ENCODE measurements at regions not wholly inside any gene's neighbourhood (a gene's known extent, or its start where the extent isn't known, plus 50 kb on each side); places are given as distances from the start of the nearest gene placed in this dataset.
A peak's percentile ranks its signal among the peaks of the same experiment; 100 is the strongest.

DNA sequence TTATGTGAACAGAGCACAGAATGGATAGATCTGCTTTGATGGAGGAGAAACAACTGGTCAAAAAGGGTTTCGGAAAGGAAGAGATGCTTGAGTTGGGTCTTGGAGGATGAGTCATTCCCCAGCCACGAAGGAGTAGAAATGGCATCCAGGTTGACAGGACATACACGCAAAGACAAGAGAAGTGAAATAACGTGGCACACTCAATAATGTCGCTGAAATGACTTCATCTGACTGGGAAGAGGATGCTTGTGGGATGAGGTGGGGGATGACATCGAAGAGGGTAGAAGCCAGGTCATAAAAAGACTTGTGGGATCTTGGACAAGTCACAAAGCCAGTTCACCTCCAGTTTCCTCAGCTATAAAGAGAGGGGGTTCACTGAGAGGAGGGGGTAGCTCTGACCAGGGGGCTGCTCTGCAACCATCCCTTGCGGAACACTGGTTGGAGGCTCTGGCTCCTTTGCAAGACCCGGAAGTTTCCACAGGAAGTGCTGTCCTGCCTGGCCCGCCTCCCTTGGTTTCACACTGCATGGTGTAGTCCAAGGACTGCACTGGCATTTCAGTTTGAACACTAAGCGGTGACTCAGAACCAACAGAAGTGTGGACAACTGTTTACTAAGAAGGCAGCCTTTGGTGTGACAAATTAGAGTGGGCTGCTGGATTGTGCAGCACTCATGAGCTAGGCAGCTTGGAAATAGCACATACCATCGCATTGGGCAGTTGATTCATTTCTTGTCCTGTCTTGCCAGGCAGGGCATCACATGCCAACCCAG, 189.9 kb upstream of the ADO start:
- Histone ChIP-seq H3K36me3 (no peaks in the 10 kb centered on the region), H3K4me3 (no peak overlapping the region), H3K27ac (no peak overlapping the region), H3K27me3 (no peaks in the 10 kb centered on the region), H3K4me1 (peaks cover 0 to 43% (median 0%) of the 10 kb centered on the region in 12 donors), H3K9me3 (no peaks in the 10 kb centered on the region)
- no peak for TF ChIP-seq POLR2A (IDR thresholded peaks at IDR 0.05)
- TF ChIP-seq, protein P1, sequence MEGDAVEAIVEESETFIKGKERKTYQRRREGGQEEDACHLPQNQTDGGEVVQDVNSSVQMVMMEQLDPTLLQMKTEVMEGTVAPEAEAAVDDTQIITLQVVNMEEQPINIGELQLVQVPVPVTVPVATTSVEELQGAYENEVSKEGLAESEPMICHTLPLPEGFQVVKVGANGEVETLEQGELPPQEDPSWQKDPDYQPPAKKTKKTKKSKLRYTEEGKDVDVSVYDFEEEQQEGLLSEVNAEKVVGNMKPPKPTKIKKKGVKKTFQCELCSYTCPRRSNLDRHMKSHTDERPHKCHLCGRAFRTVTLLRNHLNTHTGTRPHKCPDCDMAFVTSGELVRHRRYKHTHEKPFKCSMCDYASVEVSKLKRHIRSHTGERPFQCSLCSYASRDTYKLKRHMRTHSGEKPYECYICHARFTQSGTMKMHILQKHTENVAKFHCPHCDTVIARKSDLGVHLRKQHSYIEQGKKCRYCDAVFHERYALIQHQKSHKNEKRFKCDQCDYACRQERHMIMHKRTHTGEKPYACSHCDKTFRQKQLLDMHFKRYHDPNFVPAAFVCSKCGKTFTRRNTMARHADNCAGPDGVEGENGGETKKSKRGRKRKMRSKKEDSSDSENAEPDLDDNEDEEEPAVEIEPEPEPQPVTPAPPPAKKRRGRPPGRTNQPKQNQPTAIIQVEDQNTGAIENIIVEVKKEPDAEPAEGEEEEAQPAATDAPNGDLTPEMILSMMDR (IDR thresholded peaks at IDR 0.05), result no peak
- peak in 1 of 4 donors; percentile 24 for ATAC-seq
- WGBS, 4 donors, result 82 to 93% (median 88%) methylated on average over 10 to 11 of the region's 11 CpGs
- intact Hi-C loops (cut with DNase I), result loop anchor here in 7 of 10 donors (5.0 to 10.0 kb wide), 4 partner anchors 203 to 543 kb away; partner anchors contain the start of gene EGR2 (in 4 of the 7)
- DNase-seq, result no peak

DNA sequence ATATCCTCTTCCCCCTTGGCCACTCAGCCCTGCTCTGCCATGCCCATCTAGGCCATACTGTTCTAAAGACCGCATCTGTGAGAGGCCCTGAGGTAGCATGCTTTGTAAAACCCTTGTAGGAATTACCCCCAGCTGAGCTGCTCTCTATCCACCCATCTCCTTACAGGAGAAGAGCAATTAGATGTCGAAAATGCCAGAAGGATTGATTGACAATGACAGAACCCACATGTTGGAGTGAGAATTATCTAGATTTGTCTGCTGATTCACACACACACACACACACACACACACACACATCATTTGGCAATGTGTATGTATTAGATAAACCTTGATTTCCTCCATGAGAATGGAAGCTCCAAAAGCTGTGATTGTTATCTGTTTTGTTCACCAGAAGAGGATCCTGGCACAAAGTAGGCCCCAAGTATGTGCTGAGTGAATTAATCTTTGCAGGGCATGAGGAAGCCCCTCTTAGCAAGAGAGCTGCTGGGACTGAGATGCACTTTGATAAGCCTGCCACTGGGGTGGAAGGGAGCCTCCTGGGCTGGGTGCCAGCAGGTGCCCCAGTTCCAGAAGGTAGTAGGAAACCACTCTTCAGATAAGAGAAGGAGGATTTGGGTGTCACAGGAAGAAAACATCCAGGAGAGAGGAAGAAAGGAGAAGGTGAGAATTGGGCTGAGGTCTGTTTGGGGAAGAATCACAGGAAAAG, 187.5 kb upstream of the ADO start:
- WGBS, 4 donors, result 88 to 97% (median 93%) methylated on average over 2 of the region's 2 CpGs
- intact Hi-C loops (cut with DNase I), result loop anchor here in 1 of 10 donors (10.0 kb wide), 1 partner anchor 388 kb away; no protein-coding TSS in a partner anchor
- H3K4me3 ChIP-seq, result no peak overlapping the region
- H3K36me3 ChIP-seq, result no peaks in the 10 kb centered on the region
- DNase-seq (no peak), ATAC-seq (no peak)
- H3K9me3 ChIP-seq, result no peaks in the 10 kb centered on the region
- no peaks in the 10 kb centered on the region for H3K27me3 ChIP-seq
- TF ChIP-seq, protein P1 (IDR thresholded peaks at IDR 0.05), result no peak
- no peak for TF ChIP-seq POLR2A (IDR thresholded peaks at IDR 0.05)
- peaks cover 0 to 66% (median 0%) of the 10 kb centered on the region in 12 donors for H3K4me1 ChIP-seq
- peak overlapping the region in 1 of 12 donors; percentile 76 for H3K27ac ChIP-seq

DNA sequence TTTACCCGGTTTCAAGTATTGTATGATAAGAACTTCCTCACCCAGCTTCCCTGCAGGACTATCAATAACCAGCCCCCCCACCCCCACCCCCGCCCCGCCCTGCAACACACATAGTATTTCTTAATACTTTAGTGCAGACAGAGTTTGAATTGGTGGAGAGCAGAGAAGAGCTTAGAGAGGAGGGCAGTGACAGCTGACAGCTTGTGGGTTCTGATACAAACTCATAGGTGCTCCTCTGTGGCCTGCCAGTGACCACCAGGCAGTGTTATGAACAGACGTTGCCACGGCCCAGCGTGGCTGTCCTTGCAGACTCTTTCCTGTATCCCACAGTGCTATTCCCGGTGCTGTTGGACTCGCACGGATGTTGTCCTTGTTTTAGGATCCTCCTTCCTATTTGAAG, 186.9 kb upstream of the ADO start:
- peak overlapping the region in 1 of 12 donors; percentile 80 for H3K27ac ChIP-seq

More for the DNA sequence above, 186.9 kb upstream of the ADO start:
- DNase-seq (no peak), ATAC-seq (no peak)
- H3K9me3 ChIP-seq, result no peaks in the 10 kb centered on the region
- 72 to 85% (median 79%) methylated on average over 9 of the region's 9 CpGs for WGBS, 4 donors
- peaks cover 0 to 66% (median 0%) of the 10 kb centered on the region in 12 donors for H3K4me1 ChIP-seq
- no peak for TF ChIP-seq POLR2A (IDR thresholded peaks at IDR 0.05)
- TF ChIP-seq, protein P1 (IDR thresholded peaks at IDR 0.05), result no peak
- intact Hi-C loops (cut with DNase I), result loop anchor here in 1 of 10 donors (10.0 kb wide), 1 partner anchor 387 kb away; no protein-coding TSS in a partner anchor
- no peak overlapping the region for H3K4me3 ChIP-seq
- H3K27me3 ChIP-seq, result no peaks in the 10 kb centered on the region
- no peaks in the 10 kb centered on the region for H3K36me3 ChIP-seq

Data from heart left ventricle (tissue), 16 donors.